MM.1S (cell line): ENCODE measurements at regions not wholly inside any gene's neighbourhood (a gene's known extent, or its start where the extent isn't known, plus 50 kb on each side); places are given as distances from the start of the nearest gene placed in this dataset.
"Not testable (repeated sequence)": the region's sequence is repeated elsewhere in the genome, so short reads cannot be mapped to it uniquely, and the experiment has no call there.

Experiments
- DNase-seq: peaks from one replicate; pipeline ENCODE4 v3.0.0-alpha.2; 2015
- H2AFZ ChIP-seq: fragments of 300-600 bp; sonication (generic); 2 replicates; pipeline ENCODE4 v1.6.0; 2016; ENCODE audit warnings: antibody characterized with exemption, low read length
- H3F3A ChIP-seq: fragments of 300-600 bp; sonication (generic); 2 replicates; pipeline ENCODE4 v1.6.1; 2016; ENCODE audit warnings: mild to moderate bottlenecking, antibody characterized with exemption, low read length, moderate library complexity, mixed read lengths; ENCODE audit not compliant: insufficient read depth
- H3K27ac ChIP-seq: fragments of 300-600 bp; sonication (generic); 2 replicates; pipeline ENCODE4 v1.5.1; 2016; ENCODE audit warnings: mild to moderate bottlenecking, low read length
- H3K27me3 ChIP-seq: fragments of 300-600 bp; sonication (generic); replicated peaks from 2 replicates; pipeline ENCODE4 v1.6.0; 2016; ENCODE audit warnings: low read length; ENCODE audit not compliant: insufficient read depth
- H3K36me3 ChIP-seq: fragments of 300-600 bp; sonication (generic); replicated peaks from 2 replicates; pipeline ENCODE4 v1.6.1; 2016; ENCODE audit warnings: mild to moderate bottlenecking, low read length, mixed read lengths; ENCODE audit not compliant: insufficient read depth
- H3K4me1 ChIP-seq: fragments of 300-600 bp; sonication (generic); 2 replicates; pipeline ENCODE4 v1.6.1; 2016; ENCODE audit warnings: low read length, mixed read lengths
- H3K4me2 ChIP-seq: fragments of 300-600 bp; sonication (generic); 2 replicates; pipeline ENCODE4 v1.6.0; 2016; ENCODE audit warnings: low read depth, low read length
- H3K4me3 ChIP-seq: fragments of 300-600 bp; sonication (generic); 2 replicates; pipeline ENCODE4 v1.5.1; 2016; ENCODE audit warnings: low read length, mixed read lengths
- H3K79me2 ChIP-seq: fragments of 300-600 bp; sonication (generic); 2 replicates; pipeline ENCODE4 v1.6.1; 2016; ENCODE audit warnings: mixed run types, low read length, mixed read lengths
- H3K9ac ChIP-seq: fragments of 300-600 bp; sonication (generic); 2 replicates; pipeline ENCODE4 v1.6.1; 2016; ENCODE audit warnings: low read length, mixed read lengths
- H3K9me2 ChIP-seq: fragments of 300-600 bp; sonication (generic); replicated peaks from 2 replicates; pipeline ENCODE4 v1.6.1; 2016; ENCODE audit warnings: mild to moderate bottlenecking, low read length, mixed read lengths; ENCODE audit not compliant: insufficient read depth
- H3K9me3 ChIP-seq: fragments of 300-600 bp; sonication (generic); replicated peaks from 2 replicates; pipeline ENCODE4 v1.6.1; 2016; ENCODE audit warnings: mild to moderate bottlenecking, low read length, mixed read lengths; ENCODE audit not compliant: insufficient read depth
- H4K20me1 ChIP-seq: fragments of 300-600 bp; sonication (generic); 2 replicates; pipeline ENCODE4 v1.6.1; 2016; ENCODE audit warnings: mild to moderate bottlenecking, low read length, moderate library complexity, mixed read lengths; ENCODE audit not compliant: insufficient read depth
- EZH2 ChIP-seq: fragments of 300-600 bp; sonication (generic); optimal IDR thresholded peaks from 2 replicates; pipeline ENCODE3; 2017; ENCODE audit warnings: low read depth, mild to moderate bottlenecking, antibody characterized with exemption, low read length, mixed read lengths
- EZH2phosphoT487 ChIP-seq: fragments of 300-600 bp; sonication (generic); IDR thresholded peaks from 2 replicates; pipeline ENCODE4 v1.6.1; 2018; ENCODE audit warnings: antibody characterized with exemption, low read length
- TF ChIP-seq, protein P1 (sequence below): fragments of 300-600 bp; sonication (generic); IDR thresholded peaks from 2 replicates; pipeline ENCODE4 v1.5.1; 2016; ENCODE audit warnings: antibody characterized with exemption, low read length, mixed read lengths

GRCh38 chr10:23656735-23657134, 217.9 kb downstream of the OTUD1 start:
- TF ChIP-seq EZH2: no peak
- TF ChIP-seq, protein P1, sequence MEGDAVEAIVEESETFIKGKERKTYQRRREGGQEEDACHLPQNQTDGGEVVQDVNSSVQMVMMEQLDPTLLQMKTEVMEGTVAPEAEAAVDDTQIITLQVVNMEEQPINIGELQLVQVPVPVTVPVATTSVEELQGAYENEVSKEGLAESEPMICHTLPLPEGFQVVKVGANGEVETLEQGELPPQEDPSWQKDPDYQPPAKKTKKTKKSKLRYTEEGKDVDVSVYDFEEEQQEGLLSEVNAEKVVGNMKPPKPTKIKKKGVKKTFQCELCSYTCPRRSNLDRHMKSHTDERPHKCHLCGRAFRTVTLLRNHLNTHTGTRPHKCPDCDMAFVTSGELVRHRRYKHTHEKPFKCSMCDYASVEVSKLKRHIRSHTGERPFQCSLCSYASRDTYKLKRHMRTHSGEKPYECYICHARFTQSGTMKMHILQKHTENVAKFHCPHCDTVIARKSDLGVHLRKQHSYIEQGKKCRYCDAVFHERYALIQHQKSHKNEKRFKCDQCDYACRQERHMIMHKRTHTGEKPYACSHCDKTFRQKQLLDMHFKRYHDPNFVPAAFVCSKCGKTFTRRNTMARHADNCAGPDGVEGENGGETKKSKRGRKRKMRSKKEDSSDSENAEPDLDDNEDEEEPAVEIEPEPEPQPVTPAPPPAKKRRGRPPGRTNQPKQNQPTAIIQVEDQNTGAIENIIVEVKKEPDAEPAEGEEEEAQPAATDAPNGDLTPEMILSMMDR: peak; percentile 36
- Histone ChIP-seq H3K9ac (no peak overlapping the region), H4K20me1 (no peaks in the 10 kb centered on the region), H3K27ac (no peak overlapping the region), H3K9me2 (no peaks in the 10 kb centered on the region), H3K4me2 (no peak overlapping the region), H2AFZ (no peak overlapping the region), H3K4me1 (no peaks in the 10 kb centered on the region), H3K36me3 (no peaks in the 10 kb centered on the region), H3K79me2 (no peaks in the 10 kb centered on the region), H3F3A (no peaks in the 10 kb centered on the region), H3K27me3 (no peaks in the 10 kb centered on the region), H3K9me3 (no peaks in the 10 kb centered on the region), H3K4me3 (no peak overlapping the region)
- peak; percentile 11 for DNase-seq

DNA sequence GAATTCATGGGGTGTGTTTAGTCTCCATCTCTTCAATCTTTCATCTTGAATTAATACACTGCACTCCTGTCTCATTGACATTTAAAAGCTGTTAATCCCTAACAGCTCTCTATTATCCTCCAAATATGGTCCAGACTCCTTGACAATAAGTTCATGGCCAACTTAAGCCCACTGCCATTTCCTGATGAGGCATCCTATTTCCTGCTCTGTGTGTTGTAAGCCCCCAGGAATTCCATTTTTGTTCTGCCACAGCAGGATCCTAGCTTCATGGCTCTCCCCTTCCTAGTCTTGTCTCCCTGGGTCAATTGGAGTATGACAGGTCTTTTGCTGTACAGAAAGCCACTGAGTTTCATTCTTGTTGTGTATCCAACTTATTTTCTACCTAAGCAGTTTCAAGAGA, 218.8 kb downstream of the OTUD1 start:
- no peaks in the 10 kb centered on the region for H3K9me3 ChIP-seq
- TF ChIP-seq EZH2phosphoT487 (no peak), EZH2 (no peak)
- TF ChIP-seq, protein P1: no peak

DNA sequence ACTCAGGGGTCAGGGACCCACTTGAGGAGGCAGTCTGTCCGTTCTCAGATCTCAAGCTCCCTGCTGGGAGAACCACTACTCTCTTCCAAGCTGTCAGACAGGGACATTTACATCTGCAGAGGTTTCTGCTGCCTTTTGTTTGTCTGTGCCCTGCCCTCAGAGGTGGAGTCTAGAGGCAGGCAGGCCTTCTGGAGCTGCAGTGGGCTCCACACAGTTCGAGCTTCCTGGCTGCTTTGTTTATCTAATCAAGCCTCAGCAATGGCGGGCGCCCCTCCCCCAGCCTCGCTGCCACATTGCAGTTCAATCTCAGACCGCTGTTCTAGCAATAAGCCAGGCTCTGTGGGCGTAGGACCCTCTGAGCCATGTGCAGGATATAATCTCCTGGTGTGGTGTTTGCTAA, 233.0 kb downstream of the OTUD1 start:
- not testable (repeated sequence) for H3K9me2 ChIP-seq, H3K4me2 ChIP-seq, H3K79me2 ChIP-seq, H3K27me3 ChIP-seq, H3K4me1 ChIP-seq, H3K36me3 ChIP-seq, H3K4me3 ChIP-seq, H3K9ac ChIP-seq, H3K27ac ChIP-seq, H3F3A ChIP-seq, H2AFZ ChIP-seq, H4K20me1 ChIP-seq, H3K9me3 ChIP-seq, DNase-seq

More for the DNA sequence above, 218.8 kb downstream of the OTUD1 start:
- H3K9me2 ChIP-seq: no peaks in the 10 kb centered on the region
- H3K4me3 ChIP-seq: no peak overlapping the region
- no peaks in the 10 kb centered on the region for H3K79me2 ChIP-seq
- H3K36me3 ChIP-seq: no peaks in the 10 kb centered on the region
- no peaks in the 10 kb centered on the region for H3F3A ChIP-seq
- H3K9ac ChIP-seq: no peak overlapping the region
- no peaks in the 10 kb centered on the region for H3K4me1 ChIP-seq
- H2AFZ ChIP-seq: no peak overlapping the region
- no peak overlapping the region for H3K4me2 ChIP-seq
- H3K27ac ChIP-seq: no peak overlapping the region
- H3K27me3 ChIP-seq: no peaks in the 10 kb centered on the region
- H4K20me1 ChIP-seq: no peaks in the 10 kb centered on the region
- DNase-seq: no peak

GRCh38 chr10:23675585-23675984, 236.7 kb downstream of the OTUD1 start:
- Histone ChIP-seq H3K79me2 (no peaks in the 10 kb centered on the region), H3K9me2 (no peaks in the 10 kb centered on the region), H3K36me3 (no peaks in the 10 kb centered on the region), H2AFZ (no peak overlapping the region), H3K4me1 (no peaks in the 10 kb centered on the region), H3F3A (no peaks in the 10 kb centered on the region), H3K9me3 (no peaks in the 10 kb centered on the region), H3K27me3 (no peaks in the 10 kb centered on the region), H3K9ac (no peak overlapping the region), H4K20me1 (no peaks in the 10 kb centered on the region), H3K4me3 (no peak overlapping the region), H3K4me2 (no peak overlapping the region), H3K27ac (no peak overlapping the region)
- TF ChIP-seq EZH2 (no peak), EZH2phosphoT487 (no peak)
- TF ChIP-seq, protein P1: no peak
- no peak for DNase-seq
